ENCODE measurements at regions not wholly inside any gene's neighbourhood (a gene's known extent, or its start where the extent isn't known, plus 50 kb on each side); places are given as distances from the start of the nearest gene placed in this dataset.

DNA sequence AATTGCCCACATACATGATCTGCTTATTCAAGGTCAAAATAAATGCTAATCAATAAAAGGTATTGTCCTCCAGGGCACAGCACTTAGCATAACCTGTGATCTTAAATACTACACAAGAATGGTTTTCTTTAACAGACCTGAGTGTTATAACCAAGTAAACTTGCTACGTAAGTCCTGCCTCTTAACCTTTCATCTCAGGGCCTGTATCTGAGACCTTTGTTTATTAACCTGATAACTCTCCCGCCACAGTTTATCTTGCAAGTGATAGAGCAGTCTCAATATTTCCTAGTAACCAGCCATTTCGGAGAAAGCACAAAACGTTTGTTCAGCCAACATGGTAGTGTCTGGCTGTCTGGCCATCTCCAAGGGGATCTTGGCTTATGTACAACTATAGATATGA is 88.4 kb downstream of the DUSP6 start:
- Histone ChIP-seq H3K27ac (no peak overlapping the region), H3K36me3 (no peaks in the 10 kb centered on the region), H3K9me3 (no peaks in the 10 kb centered on the region), H3K4me3 (no peak overlapping the region), H3K27me3 (no peaks in the 10 kb centered on the region), H3K4me1 (peaks cover 0 to 8% (median 0%) of the 10 kb centered on the region in 3 donors)
- WGBS, 2 donors (ENCODE audit: low coverage in 1 of 2), result 80 to 100% methylated on average over 1 to 3 of the region's 4 CpGs
- ATAC-seq, result no peak
- no peak for TF ChIP-seq EP300 (IDR thresholded peaks at IDR 0.05)
- TF ChIP-seq POLR2A (IDR thresholded peaks at IDR 0.05), result no peak
- no peak for TF ChIP-seq POLR2AphosphoS5 (IDR thresholded peaks at IDR 0.05)
- TF ChIP-seq, protein P1, sequence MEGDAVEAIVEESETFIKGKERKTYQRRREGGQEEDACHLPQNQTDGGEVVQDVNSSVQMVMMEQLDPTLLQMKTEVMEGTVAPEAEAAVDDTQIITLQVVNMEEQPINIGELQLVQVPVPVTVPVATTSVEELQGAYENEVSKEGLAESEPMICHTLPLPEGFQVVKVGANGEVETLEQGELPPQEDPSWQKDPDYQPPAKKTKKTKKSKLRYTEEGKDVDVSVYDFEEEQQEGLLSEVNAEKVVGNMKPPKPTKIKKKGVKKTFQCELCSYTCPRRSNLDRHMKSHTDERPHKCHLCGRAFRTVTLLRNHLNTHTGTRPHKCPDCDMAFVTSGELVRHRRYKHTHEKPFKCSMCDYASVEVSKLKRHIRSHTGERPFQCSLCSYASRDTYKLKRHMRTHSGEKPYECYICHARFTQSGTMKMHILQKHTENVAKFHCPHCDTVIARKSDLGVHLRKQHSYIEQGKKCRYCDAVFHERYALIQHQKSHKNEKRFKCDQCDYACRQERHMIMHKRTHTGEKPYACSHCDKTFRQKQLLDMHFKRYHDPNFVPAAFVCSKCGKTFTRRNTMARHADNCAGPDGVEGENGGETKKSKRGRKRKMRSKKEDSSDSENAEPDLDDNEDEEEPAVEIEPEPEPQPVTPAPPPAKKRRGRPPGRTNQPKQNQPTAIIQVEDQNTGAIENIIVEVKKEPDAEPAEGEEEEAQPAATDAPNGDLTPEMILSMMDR (IDR thresholded peaks at IDR 0.05), result no peak

DNA sequence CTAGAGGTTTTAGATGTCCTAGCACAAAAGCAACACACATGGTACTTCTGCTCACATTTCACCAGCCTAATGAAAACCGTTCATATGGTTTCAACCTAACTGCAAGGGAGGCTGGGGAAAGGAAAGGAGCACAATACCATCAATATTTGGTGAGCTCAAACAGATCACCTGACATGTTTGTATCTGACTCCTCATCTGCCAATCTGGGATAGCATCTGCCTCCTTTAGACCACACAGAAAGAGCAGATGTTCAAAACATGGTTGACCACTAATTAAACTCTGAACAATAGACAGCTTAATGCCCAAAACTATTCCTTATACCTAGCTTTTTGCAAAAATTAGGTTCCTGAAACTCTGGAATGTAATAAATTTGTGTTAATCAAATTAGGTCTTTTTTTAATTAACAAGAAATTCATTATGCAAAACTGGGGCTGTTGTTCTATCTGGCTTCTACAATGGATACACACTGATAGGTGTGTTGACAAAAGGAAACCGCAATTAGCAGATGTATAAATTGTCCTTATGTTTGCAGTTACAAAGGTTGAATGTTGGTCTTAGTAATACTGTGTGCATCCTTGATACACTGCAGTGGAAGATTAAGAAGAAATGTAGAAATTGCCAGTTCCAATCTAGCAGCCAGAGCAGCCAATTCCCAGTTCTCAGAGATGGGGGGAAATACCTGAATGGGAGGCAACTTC is 89.3 kb downstream of the DUSP6 start:
- no peak overlapping the region for H3K4me3 ChIP-seq
- H3K27ac ChIP-seq, result no peak overlapping the region
- peaks cover 0 to 8% (median 0%) of the 10 kb centered on the region in 3 donors for H3K4me1 ChIP-seq
- no peaks in the 10 kb centered on the region for H3K36me3 ChIP-seq
- 97 to 100% methylated on average over 2 of the region's 2 CpGs for WGBS, 2 donors (ENCODE audit: low coverage in 1 of 2)
- H3K9me3 ChIP-seq, result peaks cover 0 to 7% (median 0%) of the 10 kb centered on the region in 3 donors
- TF ChIP-seq, protein P1 (IDR thresholded peaks at IDR 0.05), result no peak
- no peak for TF ChIP-seq EP300 (IDR thresholded peaks at IDR 0.05)
- TF ChIP-seq POLR2AphosphoS5 (IDR thresholded peaks at IDR 0.05), result no peak
- TF ChIP-seq POLR2A (IDR thresholded peaks at IDR 0.05), result no peak
- H3K27me3 ChIP-seq, result no peaks in the 10 kb centered on the region
- no peak for ATAC-seq

DNA sequence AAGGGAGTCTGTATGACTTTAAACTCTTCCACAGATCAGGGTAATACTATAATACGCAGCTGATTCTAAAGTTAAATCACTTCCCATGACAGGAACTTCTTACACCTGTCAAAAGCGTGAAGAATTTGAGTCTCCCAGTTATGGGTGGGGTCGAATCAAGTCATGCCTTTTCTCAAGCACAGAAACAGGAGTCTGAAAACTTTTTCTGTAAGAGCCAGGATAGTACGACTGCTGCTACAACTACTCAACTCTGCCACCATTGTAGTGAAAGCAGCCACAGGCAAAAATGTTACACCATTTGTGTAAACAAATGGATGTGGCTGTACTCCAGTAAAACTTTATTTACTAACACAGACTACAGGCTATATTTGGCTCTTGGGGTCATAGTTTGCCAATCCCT is 90.3 kb downstream of the DUSP6 start:
- Histone ChIP-seq H3K4me3 (no peak overlapping the region), H3K27me3 (no peaks in the 10 kb centered on the region), H3K4me1 (peaks cover 0 to 8% (median 0%) of the 10 kb centered on the region in 3 donors), H3K9me3 (peaks cover 0 to 8% (median 0%) of the 10 kb centered on the region in 3 donors), H3K27ac (peak overlapping the region in 1 of 4 donors; percentile 22), H3K36me3 (no peaks in the 10 kb centered on the region)
- TF ChIP-seq, protein P1 (IDR thresholded peaks at IDR 0.05), result no peak
- TF ChIP-seq EP300 (IDR thresholded peaks at IDR 0.05) (no peak), POLR2A (IDR thresholded peaks at IDR 0.05) (no peak), POLR2AphosphoS5 (IDR thresholded peaks at IDR 0.05) (no peak)
- WGBS, 2 donors (ENCODE audit: low coverage in 1 of 2), result 57 to 70% methylated on average over 3 to 4 of the region's 4 CpGs
- no peak for ATAC-seq

DNA sequence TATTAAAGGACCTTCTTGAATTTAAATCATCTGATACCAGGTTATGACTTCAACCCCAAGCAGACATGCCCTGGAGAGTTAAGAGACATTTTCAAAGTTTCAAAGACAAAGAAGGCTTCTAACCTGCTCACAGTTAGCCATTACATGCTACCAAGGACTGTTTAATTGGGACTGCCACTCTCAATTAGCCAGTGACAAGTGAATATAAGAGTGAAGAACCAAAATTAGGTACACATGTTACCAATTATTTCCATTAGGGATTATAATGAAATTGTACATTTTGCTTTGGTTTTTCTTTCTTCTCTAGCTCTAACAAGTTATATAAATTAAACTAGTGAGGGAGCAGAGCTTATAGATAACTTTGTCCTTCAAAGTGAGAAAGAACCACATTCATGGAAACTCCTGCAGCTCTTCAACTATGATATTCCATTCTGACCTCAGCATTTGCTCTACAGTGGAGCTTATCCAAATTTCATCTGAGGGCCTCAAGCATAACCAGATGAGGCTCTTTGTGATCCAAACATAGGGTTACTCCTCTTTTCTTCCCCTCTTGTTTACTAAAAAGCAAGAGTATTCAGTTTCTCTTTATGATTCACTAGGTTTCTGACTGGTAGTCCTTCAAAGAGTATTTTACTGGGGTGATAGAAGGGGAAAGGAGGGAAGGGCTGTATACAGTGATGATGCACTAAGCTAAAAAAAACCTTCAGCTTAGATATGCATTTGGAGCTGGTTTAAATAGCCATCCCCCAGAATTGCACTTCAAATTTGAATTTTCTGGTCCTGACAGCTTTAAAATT is 91.3 kb downstream of the DUSP6 start:
- H3K36me3 ChIP-seq, result no peaks in the 10 kb centered on the region
- TF ChIP-seq EP300 (IDR thresholded peaks at IDR 0.05), result no peak
- H3K9me3 ChIP-seq, result peaks cover 0 to 8% (median 0%) of the 10 kb centered on the region in 3 donors
- no peak overlapping the region for H3K27ac ChIP-seq
- no peak overlapping the region for H3K4me3 ChIP-seq
- peaks cover 0 to 8% (median 0%) of the 10 kb centered on the region in 3 donors for H3K4me1 ChIP-seq
- no peak for ATAC-seq
- H3K27me3 ChIP-seq, result no peaks in the 10 kb centered on the region

DNA sequence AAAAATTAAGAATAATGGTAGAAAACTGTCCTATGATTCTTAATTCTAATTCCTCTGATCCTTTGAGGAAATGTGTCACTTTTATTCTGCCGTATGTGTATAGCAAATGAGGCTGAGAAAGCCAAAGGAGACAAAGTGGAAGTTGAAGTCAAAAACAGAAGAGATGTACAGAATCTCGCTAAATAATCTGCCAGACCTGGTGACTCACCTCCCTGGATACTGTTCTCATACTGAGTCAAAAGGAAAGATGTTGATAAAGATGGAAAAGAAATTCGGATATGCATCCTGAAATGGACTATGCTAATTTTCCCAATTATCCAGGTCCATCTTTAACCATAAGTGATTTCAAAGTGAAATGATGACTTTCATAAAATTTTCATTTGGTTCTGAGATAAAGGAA is 92.5 kb downstream of the DUSP6 start:
- TF ChIP-seq, protein P1 (IDR thresholded peaks at IDR 0.05), result no peak
- TF ChIP-seq POLR2A (IDR thresholded peaks at IDR 0.05), result no peak
- no peak for TF ChIP-seq EP300 (IDR thresholded peaks at IDR 0.05)
- TF ChIP-seq POLR2AphosphoS5 (IDR thresholded peaks at IDR 0.05), result no peak
- H3K9me3 ChIP-seq, result peaks cover 0 to 8% (median 0%) of the 10 kb centered on the region in 3 donors
- 66 to 71% methylated on average over 3 of the region's 3 CpGs for WGBS, 2 donors (ENCODE audit: low coverage in 1 of 2)

More for the DNA sequence above, 92.5 kb downstream of the DUSP6 start:
- no peak overlapping the region for H3K4me3 ChIP-seq
- H3K27me3 ChIP-seq, result no peaks in the 10 kb centered on the region
- ATAC-seq, result no peak
- peaks cover 0 to 8% (median 0%) of the 10 kb centered on the region in 3 donors for H3K4me1 ChIP-seq
- H3K36me3 ChIP-seq, result no peaks in the 10 kb centered on the region
- no peak overlapping the region for H3K27ac ChIP-seq

All from gastroesophageal sphincter (tissue), 4 donors.